ENCODE measurements at regions not wholly inside any gene's neighbourhood (a gene's known extent, or its start where the extent isn't known, plus 50 kb on each side); places are given as distances from the start of the nearest gene placed in this dataset.

DNA sequence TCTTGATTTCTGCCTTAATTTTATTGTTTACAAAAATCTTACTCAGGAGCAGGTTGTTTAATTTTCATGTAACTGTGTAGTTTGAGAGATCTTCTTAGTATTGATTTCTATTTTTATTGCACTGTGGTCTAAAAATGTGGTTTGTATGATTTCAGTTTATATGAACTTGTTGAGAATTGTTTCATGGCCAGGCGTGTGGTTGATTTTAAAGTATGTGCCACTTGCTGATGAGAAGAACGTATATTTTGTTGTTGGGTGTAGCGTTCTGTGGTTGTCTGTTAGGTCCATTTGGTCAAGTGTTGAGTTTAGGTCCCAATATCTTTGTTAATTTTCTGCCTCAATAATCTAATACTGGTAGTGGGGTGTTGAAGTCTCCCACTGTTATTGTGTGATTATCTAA, 996.8 kb downstream of the PCDH19 start:
- Histone ChIP-seq H3K36me3 (replicated peaks in 1 of 2; ENCODE audit: control insufficient read depth in 1 of 2, insufficient read depth in 2 of 2, low read length in 2 of 2) (no peaks in the 10 kb centered on the region), H4K20me1 (ENCODE audit: insufficient read depth, low read length) (no peaks in the 10 kb centered on the region), H3K4me2 (replicated peaks; ENCODE audit: extremely low read depth, low read length, poor library complexity, severe bottlenecking) (no peak overlapping the region), H3K27ac (ENCODE audit: low read depth in 1 of 2, low read length in 2 of 2) (no peak overlapping the region), H3K4me1 (ENCODE audit: control insufficient read depth in 1 of 2, insufficient read depth in 2 of 2, low read length in 2 of 2) (no peaks in the 10 kb centered on the region), H3K4me3 (replicated peaks in 1 of 3; ENCODE audit: low read depth in 2 of 3, low read length in 3 of 3) (no peak overlapping the region), H2AFZ (ENCODE audit: insufficient read depth, low read depth, low read length, poor library complexity, severe bottlenecking) (no peak overlapping the region), H3K9me3 (replicated peaks in 1 of 2; ENCODE audit: control insufficient read depth in 1 of 2, insufficient read depth in 1 of 2, low read length in 2 of 2) (peaks cover 8% of the 10 kb centered on the region in 2 donors), H3K9ac (ENCODE audit: insufficient read depth, low read length, poor library complexity, severe bottlenecking) (no peak overlapping the region), H3K27me3 (ENCODE audit: control insufficient read depth in 2 of 2, insufficient read depth in 2 of 2, low read length in 2 of 2) (no peaks in the 10 kb centered on the region), H3K79me2 (ENCODE audit: insufficient read depth, low read length) (no peaks in the 10 kb centered on the region)
- Mint-ChIP-seq H3K9me3 (peaks cover 0 to 6% (median 0%) of the 10 kb centered on the region in 7 donors), H3K4me3 (no peak overlapping the region), H3K27ac (no peak overlapping the region), H3K4me1 (no peaks in the 10 kb centered on the region), H3K27me3 (ENCODE audit: low read depth in 3 of 3) (no peaks in the 10 kb centered on the region), H3K36me3 (no peaks in the 10 kb centered on the region)
- DNase-seq: no peak
- intact Hi-C loops (cut with micrococcal nuclease): no loop called here
- TF ChIP-seq, protein P1, sequence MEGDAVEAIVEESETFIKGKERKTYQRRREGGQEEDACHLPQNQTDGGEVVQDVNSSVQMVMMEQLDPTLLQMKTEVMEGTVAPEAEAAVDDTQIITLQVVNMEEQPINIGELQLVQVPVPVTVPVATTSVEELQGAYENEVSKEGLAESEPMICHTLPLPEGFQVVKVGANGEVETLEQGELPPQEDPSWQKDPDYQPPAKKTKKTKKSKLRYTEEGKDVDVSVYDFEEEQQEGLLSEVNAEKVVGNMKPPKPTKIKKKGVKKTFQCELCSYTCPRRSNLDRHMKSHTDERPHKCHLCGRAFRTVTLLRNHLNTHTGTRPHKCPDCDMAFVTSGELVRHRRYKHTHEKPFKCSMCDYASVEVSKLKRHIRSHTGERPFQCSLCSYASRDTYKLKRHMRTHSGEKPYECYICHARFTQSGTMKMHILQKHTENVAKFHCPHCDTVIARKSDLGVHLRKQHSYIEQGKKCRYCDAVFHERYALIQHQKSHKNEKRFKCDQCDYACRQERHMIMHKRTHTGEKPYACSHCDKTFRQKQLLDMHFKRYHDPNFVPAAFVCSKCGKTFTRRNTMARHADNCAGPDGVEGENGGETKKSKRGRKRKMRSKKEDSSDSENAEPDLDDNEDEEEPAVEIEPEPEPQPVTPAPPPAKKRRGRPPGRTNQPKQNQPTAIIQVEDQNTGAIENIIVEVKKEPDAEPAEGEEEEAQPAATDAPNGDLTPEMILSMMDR (IDR thresholded peaks at IDR 0.05): no peak
- no CpG with 5 or more reads among the region's 3 CpGs for WGBS (ENCODE audit: insufficient coverage)

DNA sequence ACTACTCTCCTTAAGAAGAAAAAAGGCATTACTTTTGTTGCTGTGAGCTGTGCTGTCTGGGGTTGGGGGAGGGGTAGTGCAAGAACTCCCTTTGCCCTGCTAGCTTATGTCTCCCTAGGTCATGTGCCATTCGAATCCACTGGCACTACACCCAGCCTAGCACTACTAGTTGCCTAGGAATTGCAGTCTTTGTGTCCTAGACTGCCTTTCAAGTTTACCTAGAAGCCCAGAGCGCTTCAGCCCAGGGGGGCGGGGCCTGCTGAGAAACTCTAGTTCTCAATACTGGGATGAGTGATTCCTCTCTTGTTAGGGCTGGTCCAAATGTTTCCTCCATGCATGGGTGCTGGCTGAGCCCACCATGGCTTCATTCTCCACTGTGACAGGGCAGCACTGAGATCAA, 1011.5 kb downstream of the PCDH19 start:
- TF ChIP-seq, protein P1 (IDR thresholded peaks at IDR 0.05): no peak
- peak overlapping the region in 1 of 7 donors; percentile 41 for H3K27ac Mint-ChIP-seq
- H3K4me1 ChIP-seq (ENCODE audit: control insufficient read depth in 1 of 2, insufficient read depth in 2 of 2, low read length in 2 of 2): no peaks in the 10 kb centered on the region
- H3K4me3 Mint-ChIP-seq: no peak overlapping the region
- peaks cover 0 to 3% (median 0%) of the 10 kb centered on the region in 7 donors for H3K9me3 Mint-ChIP-seq
- H3K27ac ChIP-seq (ENCODE audit: low read depth in 1 of 2, low read length in 2 of 2): no peak overlapping the region
- no peaks in the 10 kb centered on the region for H3K79me2 ChIP-seq (ENCODE audit: insufficient read depth, low read length)
- no peaks in the 10 kb centered on the region for H3K27me3 ChIP-seq (ENCODE audit: control insufficient read depth in 2 of 2, insufficient read depth in 2 of 2, low read length in 2 of 2)
- H3K27me3 Mint-ChIP-seq (ENCODE audit: low read depth in 3 of 3): peaks cover 0 to 1% (median 0%) of the 10 kb centered on the region in 3 donors
- H2AFZ ChIP-seq (ENCODE audit: insufficient read depth, low read depth, low read length, poor library complexity, severe bottlenecking): no peak overlapping the region
- no peaks in the 10 kb centered on the region for H3K36me3 Mint-ChIP-seq
- WGBS (ENCODE audit: insufficient coverage): 100% methylated on average over 2 of the region's 3 CpGs
- no peaks in the 10 kb centered on the region for H3K4me1 Mint-ChIP-seq
- no peaks in the 10 kb centered on the region for H3K36me3 ChIP-seq (replicated peaks in 1 of 2; ENCODE audit: control insufficient read depth in 1 of 2, insufficient read depth in 2 of 2, low read length in 2 of 2)
- DNase-seq: no peak
- H3K4me2 ChIP-seq (replicated peaks; ENCODE audit: extremely low read depth, low read length, poor library complexity, severe bottlenecking): no peak overlapping the region
- no peak overlapping the region for H3K4me3 ChIP-seq (replicated peaks in 1 of 3; ENCODE audit: low read depth in 2 of 3, low read length in 3 of 3)
- no peak overlapping the region for H3K9ac ChIP-seq (ENCODE audit: insufficient read depth, low read length, poor library complexity, severe bottlenecking)
- H3K9me3 ChIP-seq (replicated peaks in 1 of 2; ENCODE audit: control insufficient read depth in 1 of 2, insufficient read depth in 1 of 2, low read length in 2 of 2): peaks cover 0 to 3% of the 10 kb centered on the region in 2 donors
- no peaks in the 10 kb centered on the region for H4K20me1 ChIP-seq (ENCODE audit: insufficient read depth, low read length)
- intact Hi-C loops (cut with micrococcal nuclease): no loop called here
